ENCODE measurements at regions not wholly inside any gene's neighbourhood (a gene's known extent, or its start where the extent isn't known, plus 50 kb on each side); places are given as distances from the start of the nearest gene placed in this dataset.

DNA sequence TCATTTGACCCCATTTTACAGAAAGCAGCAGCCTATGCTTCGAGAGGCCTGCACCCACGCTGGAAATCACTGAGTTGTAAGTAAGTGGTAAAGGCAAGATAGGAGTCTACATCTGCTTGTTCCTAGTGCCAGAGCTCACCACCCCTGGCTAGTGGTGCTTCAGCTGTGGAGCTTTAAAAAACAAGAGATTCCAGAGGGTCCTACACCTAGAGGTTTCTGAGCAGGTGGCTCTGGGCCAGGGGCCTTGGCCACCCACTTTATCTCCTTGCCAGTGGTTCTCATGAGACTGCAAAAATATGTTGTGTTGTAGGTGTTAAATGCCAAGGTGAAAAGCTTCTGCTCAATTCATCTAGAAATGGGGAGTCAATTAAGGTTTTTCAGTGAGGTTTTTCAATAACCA is 60.0 kb upstream of the SERTAD2 start:
- TF ChIP-seq CTCF (IDR thresholded peaks at IDR 0.05; ENCODE audit: unreplicated experiment), result no peak
- H3K36me3 Mint-ChIP-seq (ENCODE audit: insufficient read depth), result no peaks in the 10 kb centered on the region
- no peaks in the 10 kb centered on the region for H3K27me3 Mint-ChIP-seq
- no peaks in the 10 kb centered on the region for H3K4me1 Mint-ChIP-seq (ENCODE audit: low read depth)
- H3K9me3 Mint-ChIP-seq (ENCODE audit: low read depth), result no peaks in the 10 kb centered on the region
- no peak for DNase-seq (ENCODE audit: low spot score, unreplicated experiment)
- no peak overlapping the region for H3K27ac Mint-ChIP-seq
- H3K4me3 Mint-ChIP-seq (ENCODE audit: low read depth), result no peak overlapping the region

GRCh38 chr2:64716569-64716968 is 62.9 kb upstream of the SERTAD2 start:
- Mint-ChIP-seq H3K27me3 (no peaks in the 10 kb centered on the region), H3K36me3 (ENCODE audit: insufficient read depth) (no peaks in the 10 kb centered on the region), H3K4me1 (ENCODE audit: low read depth) (peaks cover 7% of the 10 kb centered on the region), H3K9me3 (ENCODE audit: low read depth) (no peaks in the 10 kb centered on the region), H3K27ac (no peak overlapping the region), H3K4me3 (ENCODE audit: low read depth) (no peak overlapping the region)
- TF ChIP-seq CTCF (IDR thresholded peaks at IDR 0.05; ENCODE audit: unreplicated experiment), result no peak
- DNase-seq (ENCODE audit: low spot score, unreplicated experiment), result no peak

- Mint-ChIP-seq H3K36me3 (ENCODE audit: insufficient read depth) (no peaks in the 10 kb centered on the region), H3K4me1 (ENCODE audit: low read depth) (peaks cover 7% of the 10 kb centered on the region), H3K4me3 (ENCODE audit: low read depth) (no peak overlapping the region), H3K27me3 (no peaks in the 10 kb centered on the region), H3K9me3 (ENCODE audit: low read depth) (no peaks in the 10 kb centered on the region), H3K27ac (peak overlapping the region; percentile 35)
- DNase-seq (ENCODE audit: low spot score, unreplicated experiment), result no peak
- no peak for TF ChIP-seq CTCF (IDR thresholded peaks at IDR 0.05; ENCODE audit: unreplicated experiment)
These were observed 64.7 kb upstream of the SERTAD2 start for GRCh38 chr2:64718250-64718885.

- no peak for TF ChIP-seq CTCF (IDR thresholded peaks at IDR 0.05; ENCODE audit: unreplicated experiment)
- no peak for DNase-seq (ENCODE audit: low spot score, unreplicated experiment)
- H3K27ac Mint-ChIP-seq, result peak overlapping the region; percentile 83
- H3K27me3 Mint-ChIP-seq, result no peaks in the 10 kb centered on the region
- H3K9me3 Mint-ChIP-seq (ENCODE audit: low read depth), result no peaks in the 10 kb centered on the region
- no peak overlapping the region for H3K4me3 Mint-ChIP-seq (ENCODE audit: low read depth)
- H3K4me1 Mint-ChIP-seq (ENCODE audit: low read depth), result peaks cover 7% of the 10 kb centered on the region
- H3K36me3 Mint-ChIP-seq (ENCODE audit: insufficient read depth), result no peaks in the 10 kb centered on the region
These were observed 67.0 kb upstream of the SERTAD2 start for GRCh38 chr2:64720535-64721319.

- no peak for DNase-seq (ENCODE audit: low spot score, unreplicated experiment)
- Mint-ChIP-seq H3K36me3 (ENCODE audit: insufficient read depth) (no peaks in the 10 kb centered on the region), H3K4me3 (ENCODE audit: low read depth) (no peak overlapping the region), H3K27ac (peak overlapping the region; percentile 83), H3K9me3 (ENCODE audit: low read depth) (no peaks in the 10 kb centered on the region), H3K4me1 (ENCODE audit: low read depth) (peaks cover 7% of the 10 kb centered on the region), H3K27me3 (no peaks in the 10 kb centered on the region)
- no peak for TF ChIP-seq CTCF (IDR thresholded peaks at IDR 0.05; ENCODE audit: unreplicated experiment)
These were observed 67.6 kb upstream of the SERTAD2 start for GRCh38 chr2:64721320-64721623.
